Occipital lobe (tissue), 1 donor: ENCODE measurements at regions not wholly inside any gene's neighbourhood (a gene's known extent, or its start where the extent isn't known, plus 50 kb on each side); places are given as distances from the start of the nearest gene placed in this dataset.
"Not testable (repeated sequence)": the region's sequence is repeated elsewhere in the genome, so short reads cannot be mapped to it uniquely, and the experiment has no call there.

Experiments
- DNase-seq: peaks from one replicate; lab custom pipeline; 2025; lab: John Stamatoyannopoulos, UW

GRCh38 chr14:87060405-87060804 is 932.6 kb downstream of the GALC start:
- DNase-seq: no peak

DNA sequence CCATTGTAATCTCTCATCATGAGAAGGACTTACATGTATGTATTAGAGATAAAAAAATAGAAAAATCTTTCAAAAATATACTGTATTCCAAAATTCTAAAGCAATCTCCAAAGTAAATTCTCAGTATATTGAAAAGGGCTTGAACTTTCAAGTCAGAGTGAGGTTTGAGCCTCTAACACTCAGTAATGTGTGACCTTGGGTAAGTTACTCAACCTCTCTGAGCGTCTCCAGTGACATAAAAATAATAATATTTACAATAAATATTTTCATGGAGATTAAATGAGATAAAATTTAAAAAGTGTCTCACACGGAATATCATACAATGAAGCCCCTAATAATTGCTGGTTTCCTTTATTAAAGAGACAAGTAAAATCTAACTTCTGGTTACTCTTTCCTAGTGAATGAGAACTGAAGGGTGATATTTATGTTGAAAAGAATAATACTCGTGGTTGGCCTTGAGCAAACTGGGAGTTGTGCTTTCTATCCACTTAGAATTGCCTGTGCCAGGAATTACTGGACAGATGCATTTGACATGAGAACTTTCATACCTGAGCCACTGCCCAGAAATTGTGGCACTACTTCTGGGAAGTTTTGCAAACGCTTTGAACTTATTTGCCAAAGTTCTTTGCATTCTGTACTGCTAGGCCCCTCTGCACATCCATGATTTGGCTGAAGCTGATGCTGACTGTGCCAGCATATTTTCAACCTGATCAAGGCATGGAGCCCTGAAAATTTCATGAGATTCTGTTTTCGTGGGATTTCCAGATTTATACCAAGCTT is 933.7 kb downstream of the GALC start:
- no peak for DNase-seq

GRCh38 chr14:87055007-87055406 is 938.0 kb downstream of the GALC start:
- no peak for DNase-seq

GRCh38 chr14:87052646-87053225 is 940.2 kb downstream of the GALC start:
- peak; percentile 30 for DNase-seq

DNA sequence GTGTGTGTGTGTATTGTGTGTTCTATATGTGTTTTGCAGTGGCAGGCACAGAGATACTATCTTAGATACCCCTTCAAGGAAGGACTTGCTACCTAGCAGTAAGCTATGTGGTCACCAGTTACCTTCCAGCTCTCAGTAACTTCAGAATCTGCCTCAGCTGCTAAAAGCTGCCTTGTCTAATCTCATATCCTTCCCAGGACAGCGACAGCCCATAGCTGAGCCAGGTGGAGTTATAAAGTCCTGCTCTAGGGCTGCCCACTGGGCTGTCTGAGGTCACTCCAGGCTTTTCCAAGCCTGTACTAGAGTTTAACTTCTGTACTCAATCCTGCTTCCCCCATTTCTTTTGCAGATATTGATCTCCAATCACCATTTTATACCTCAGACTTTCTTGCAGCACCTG is 942.6 kb downstream of the GALC start:
- DNase-seq: no peak

- DNase-seq: no peak
Observed at GRCh38 chr14:87049950-87050349, 943.0 kb downstream of the GALC start.

DNA sequence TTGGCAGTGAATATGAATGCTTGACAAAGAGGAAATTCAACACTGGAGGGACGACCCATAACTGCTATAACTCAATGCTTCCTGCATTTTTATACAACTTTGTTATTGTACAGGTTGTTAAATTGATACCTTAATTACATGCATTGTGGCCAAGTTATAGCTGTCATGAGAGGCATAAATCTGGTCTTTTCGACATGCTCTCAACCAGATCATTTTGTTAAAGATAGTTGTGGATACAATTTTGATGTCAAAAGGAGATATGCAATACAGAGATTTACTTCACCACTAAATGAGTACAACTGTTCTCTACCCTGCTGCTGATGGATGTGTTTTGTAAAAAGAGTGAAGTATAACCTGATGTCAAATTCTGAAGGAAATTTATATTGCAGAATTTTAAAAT is 946.0 kb downstream of the GALC start:
- no peak for DNase-seq

DNA sequence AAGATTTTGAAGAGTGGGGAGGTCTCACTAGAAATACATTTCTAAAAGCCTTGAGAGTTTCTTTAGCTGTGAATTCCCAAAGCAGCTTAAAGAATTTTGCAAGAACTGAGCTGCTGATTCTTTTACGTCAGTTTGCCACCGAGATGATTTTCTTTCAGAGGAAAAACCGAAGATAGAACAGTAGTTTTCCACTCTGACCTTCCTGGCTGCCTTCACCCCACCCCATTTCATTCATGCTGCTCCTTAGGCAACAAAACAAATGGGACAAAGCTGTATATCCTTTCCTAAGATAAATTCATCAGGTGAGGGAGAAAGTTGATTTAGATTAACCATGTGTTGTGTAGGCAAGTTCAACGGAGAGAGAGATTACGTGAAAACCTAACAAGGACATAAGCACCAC is 947.0 kb downstream of the GALC start:
- no peak for DNase-seq

GRCh38 chr14:87045246-87045645 is 947.7 kb downstream of the GALC start:
- DNase-seq: no peak

- no peak for DNase-seq
Observed at GRCh38 chr14:87044807-87045206, 948.2 kb downstream of the GALC start.

GRCh38 chr14:87043667-87044200 is 949.2 kb downstream of the GALC start:
- no peak for DNase-seq

GRCh38 chr14:87042354-87042753 is 950.6 kb downstream of the GALC start:
- no peak for DNase-seq

- no peak for DNase-seq
Observed at GRCh38 chr14:87041290-87042020, 951.5 kb downstream of the GALC start.

GRCh38 chr14:87034680-87035079 is 958.3 kb downstream of the GALC start:
- no peak for DNase-seq

- no peak for DNase-seq
Observed at GRCh38 chr14:87030197-87030596, 962.8 kb downstream of the GALC start.

GRCh38 chr14:87020106-87020505 is 972.9 kb downstream of the GALC start:
- DNase-seq: not testable (repeated sequence)

DNA sequence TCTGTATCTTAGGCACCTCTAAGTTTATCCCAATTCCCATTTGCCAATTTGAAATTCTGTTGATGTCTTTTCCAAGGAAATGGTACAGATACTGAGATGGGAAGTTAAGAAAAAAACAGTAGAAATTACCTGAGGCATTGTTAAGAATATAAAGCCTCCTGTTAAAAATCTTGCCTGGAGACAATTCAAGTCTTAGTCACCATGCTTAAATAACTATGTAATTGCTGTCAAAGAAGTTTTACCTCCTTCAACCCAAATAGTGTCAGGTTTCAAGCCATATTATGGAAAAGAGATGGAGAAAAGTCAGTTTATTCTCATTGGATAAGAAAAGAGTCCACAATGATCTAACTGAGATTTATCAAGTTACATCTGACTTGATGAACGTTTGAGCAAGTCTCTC is 974.7 kb downstream of the GALC start:
- no peak for DNase-seq

DNA sequence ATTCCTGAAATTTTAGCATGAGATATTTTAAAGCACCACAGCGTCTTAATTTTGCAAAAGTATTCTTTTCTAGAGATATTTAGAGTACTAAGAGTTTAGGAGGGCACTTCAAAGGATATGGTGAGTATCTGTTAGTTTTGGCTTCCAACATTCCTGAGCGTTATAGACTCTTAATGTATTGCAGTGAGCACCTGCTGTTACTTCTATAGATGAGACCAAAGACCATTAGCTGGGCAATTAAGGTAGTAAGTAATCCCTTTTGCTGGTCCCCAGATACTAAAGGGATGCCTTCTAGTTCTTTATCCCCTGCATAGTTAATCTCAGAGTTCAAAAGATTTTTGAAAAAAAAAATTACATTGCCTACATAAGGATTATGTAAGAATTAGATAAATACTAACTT is 975.6 kb downstream of the GALC start:
- no peak for DNase-seq

GRCh38 chr14:87014856-87015255 is 978.1 kb downstream of the GALC start:
- no peak for DNase-seq

- no peak for DNase-seq
Observed at GRCh38 chr14:87013583-87013982, 979.4 kb downstream of the GALC start.

DNA sequence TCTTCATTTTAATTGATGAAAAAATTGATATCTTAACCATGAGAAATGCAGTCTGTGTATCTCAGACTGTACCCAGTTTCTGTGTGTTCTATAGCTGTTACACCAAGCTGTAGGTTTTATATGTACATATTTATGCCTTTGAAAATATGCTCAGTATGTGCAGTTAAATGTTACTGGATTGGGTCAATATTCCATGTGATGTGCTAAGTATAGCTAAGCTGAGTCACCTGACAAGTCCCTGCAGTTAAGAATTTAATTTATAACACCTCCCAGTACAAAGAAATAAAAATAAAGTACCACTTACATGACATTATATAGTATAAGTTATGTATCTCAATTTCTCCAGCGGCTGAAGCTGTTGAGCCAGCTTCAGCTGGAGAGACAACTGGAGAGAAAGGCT is 984.0 kb downstream of the GALC start:
- no peak for DNase-seq

DNA sequence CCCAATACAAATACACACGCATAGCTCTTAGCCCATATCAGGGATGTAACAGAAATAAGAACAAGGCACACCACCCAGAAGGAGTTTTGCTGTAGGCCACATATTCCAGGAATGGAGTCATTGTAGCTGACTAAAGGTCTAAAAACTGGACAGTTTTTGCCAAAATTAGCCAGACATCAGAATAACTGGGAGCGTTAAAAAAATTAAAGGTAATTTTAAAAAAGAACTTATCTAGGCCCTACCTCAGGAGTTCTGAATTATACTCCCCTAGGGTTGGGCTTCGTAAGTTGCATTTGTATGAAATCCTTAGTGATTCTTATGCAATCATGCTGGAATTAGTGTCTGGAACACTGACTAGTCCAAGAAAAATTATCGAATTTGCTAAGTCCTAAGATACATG is 987.7 kb downstream of the GALC start:
- DNase-seq: no peak
